ENCODE measurements at regions not wholly inside any gene's neighbourhood (a gene's known extent, or its start where the extent isn't known, plus 50 kb on each side); places are given as distances from the start of the nearest gene placed in this dataset.
"Not testable (repeated sequence)": the region's sequence is repeated elsewhere in the genome, so short reads cannot be mapped to it uniquely, and the experiment has no call there.

DNA sequence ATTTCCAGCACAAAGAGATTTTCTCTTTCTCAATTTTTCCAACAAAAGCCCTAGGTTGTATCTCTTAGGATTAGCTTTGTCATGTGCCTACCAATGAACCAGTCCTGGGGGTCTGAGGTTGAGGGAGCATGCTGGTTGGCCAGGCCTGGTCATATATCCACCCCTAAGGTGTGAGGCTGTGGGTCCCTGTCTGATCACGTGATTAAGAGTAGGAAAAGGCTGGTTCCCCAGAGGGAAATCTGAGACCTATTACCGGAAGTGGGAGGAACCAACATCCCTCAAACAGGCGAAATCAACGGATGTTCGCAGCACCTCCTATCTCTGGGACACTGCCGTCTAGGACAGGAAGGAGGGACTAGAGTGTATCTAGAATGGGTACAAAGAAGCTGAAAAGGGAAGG is 185.7 kb upstream of the IRX5 start:
- no peak for FAIRE-seq

DNA sequence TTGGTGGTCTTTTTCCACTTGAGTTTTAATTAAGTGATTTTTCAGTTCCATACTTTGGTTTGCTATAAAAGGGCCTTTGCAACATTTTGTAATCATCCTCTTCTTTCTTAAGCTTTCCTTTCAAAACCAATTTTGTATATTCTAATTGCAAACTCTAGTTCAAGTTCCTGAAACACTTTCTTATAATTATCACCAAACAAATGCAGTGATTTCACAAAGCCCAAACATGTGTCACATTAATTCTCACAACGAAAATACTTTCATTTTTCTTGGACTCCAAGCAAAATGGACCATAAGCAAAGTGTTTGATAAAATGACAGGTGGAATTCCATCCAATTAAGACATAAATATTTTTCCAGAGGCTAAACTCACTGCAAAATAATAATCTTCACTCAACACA is 188.2 kb upstream of the IRX5 start:
- DNase-seq: no peak
- no peaks in the 10 kb centered on the region for H3K4me1 ChIP-seq (ENCODE audit: control insufficient read depth in 2 of 3, insufficient read depth in 2 of 3, low read depth in 1 of 3, low read length in 3 of 3)
- intact Hi-C loops (cut with DNase I): no loop called here
- H3K4me3 ChIP-seq (ENCODE audit: low read length in 3 of 3): no peak overlapping the region
- no peaks in the 10 kb centered on the region for H3K27me3 ChIP-seq (ENCODE audit: control insufficient read depth, insufficient read depth, low read length)
- no peak overlapping the region for H3K27ac ChIP-seq (ENCODE audit: low read depth in 2 of 2, low read length in 2 of 2)
- H3K9ac ChIP-seq (ENCODE audit: low read length in 3 of 3): no peak overlapping the region
- no peak for TF ChIP-seq CTCF (IDR thresholded peaks at IDR 0.05; ENCODE audit: borderline replicate concordance, extremely low read depth, insufficient read depth)
- no peaks in the 10 kb centered on the region for H3K36me3 ChIP-seq (ENCODE audit: control insufficient read depth in 2 of 3, insufficient read depth in 3 of 3, low read length in 3 of 3)
- no peak for FAIRE-seq
- H3K9me3 ChIP-seq (ENCODE audit: control insufficient read depth in 2 of 3, insufficient read depth in 1 of 3, low read length in 3 of 3): no peaks in the 10 kb centered on the region

More for the DNA sequence above, 185.7 kb upstream of the IRX5 start:
- no peak for DNase-seq
- intact Hi-C loops (cut with DNase I): no loop called here
- Histone ChIP-seq H3K36me3 (ENCODE audit: control insufficient read depth in 2 of 3, insufficient read depth in 3 of 3, low read length in 3 of 3) (no peaks in the 10 kb centered on the region), H3K9me3 (ENCODE audit: control insufficient read depth in 2 of 3, insufficient read depth in 1 of 3, low read length in 3 of 3) (no peaks in the 10 kb centered on the region), H3K4me1 (ENCODE audit: control insufficient read depth in 2 of 3, insufficient read depth in 2 of 3, low read depth in 1 of 3, low read length in 3 of 3) (no peaks in the 10 kb centered on the region), H3K27me3 (ENCODE audit: control insufficient read depth, insufficient read depth, low read length) (no peaks in the 10 kb centered on the region), H3K9ac (ENCODE audit: low read length in 3 of 3) (no peak overlapping the region), H3K27ac (ENCODE audit: low read depth in 2 of 2, low read length in 2 of 2) (no peak overlapping the region), H3K4me3 (ENCODE audit: low read length in 3 of 3) (no peak overlapping the region)
- TF ChIP-seq CTCF (IDR thresholded peaks at IDR 0.05; ENCODE audit: borderline replicate concordance, extremely low read depth, insufficient read depth): no peak

DNA sequence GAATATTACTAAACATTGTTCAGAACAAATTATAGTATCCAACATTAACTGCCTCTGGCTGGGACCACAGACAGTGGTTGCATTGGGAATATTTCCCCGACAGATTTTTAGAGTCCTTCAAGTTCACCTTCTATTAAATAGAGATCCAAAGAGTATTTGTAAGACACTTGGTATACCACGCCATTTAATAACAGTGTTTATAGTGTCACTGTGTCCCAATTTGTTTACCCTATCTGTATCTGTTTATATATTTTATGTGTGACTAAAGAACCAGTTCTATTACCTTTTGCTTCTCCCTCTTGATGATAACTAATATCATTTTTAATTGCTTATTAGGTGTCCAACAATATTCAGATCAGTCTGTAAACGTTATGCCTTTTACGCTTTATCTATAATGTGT is 191.3 kb upstream of the IRX5 start:
- H3K36me3 ChIP-seq (ENCODE audit: control insufficient read depth in 2 of 3, insufficient read depth in 3 of 3, low read length in 3 of 3): no peaks in the 10 kb centered on the region
- TF ChIP-seq CTCF (IDR thresholded peaks at IDR 0.05; ENCODE audit: borderline replicate concordance, extremely low read depth, insufficient read depth): no peak
- no peak overlapping the region for H3K4me3 ChIP-seq (ENCODE audit: low read length in 3 of 3)
- DNase-seq: no peak
- H3K9me3 ChIP-seq (ENCODE audit: control insufficient read depth in 2 of 3, insufficient read depth in 1 of 3, low read length in 3 of 3): no peaks in the 10 kb centered on the region
- no peak overlapping the region for H3K27ac ChIP-seq (ENCODE audit: low read depth in 2 of 2, low read length in 2 of 2)
- H3K27me3 ChIP-seq (ENCODE audit: control insufficient read depth, insufficient read depth, low read length): no peaks in the 10 kb centered on the region
- intact Hi-C loops (cut with DNase I): no loop called here
- FAIRE-seq: no peak
- H3K9ac ChIP-seq (ENCODE audit: low read length in 3 of 3): no peak overlapping the region
- no peaks in the 10 kb centered on the region for H3K4me1 ChIP-seq (ENCODE audit: control insufficient read depth in 2 of 3, insufficient read depth in 2 of 3, low read depth in 1 of 3, low read length in 3 of 3)

DNA sequence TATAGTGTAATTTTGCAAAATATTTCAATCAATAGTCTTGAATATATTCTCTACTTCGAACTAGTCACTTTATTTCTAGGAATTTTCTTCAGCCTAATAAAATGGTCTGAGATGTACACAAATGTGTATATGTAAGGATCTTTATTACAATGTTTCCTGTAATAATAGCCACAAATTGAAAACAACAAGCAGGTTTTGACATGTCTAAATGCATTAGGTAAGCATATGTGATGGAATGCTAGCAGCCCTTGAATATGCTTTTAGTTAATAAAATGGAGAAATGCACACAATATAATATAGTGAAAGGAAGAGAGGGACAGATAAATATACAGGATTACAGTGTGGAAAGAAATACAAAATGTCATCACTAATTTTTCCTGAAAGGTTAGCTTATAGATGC is 196.5 kb upstream of the IRX5 start:
- no peak for DNase-seq
- peaks cover 0 to 2% (median 0%) of the 10 kb centered on the region in 3 donors for H3K9me3 ChIP-seq (ENCODE audit: control insufficient read depth in 2 of 3, insufficient read depth in 1 of 3, low read length in 3 of 3)
- no peak overlapping the region for H3K27ac ChIP-seq (ENCODE audit: low read depth in 2 of 2, low read length in 2 of 2)
- intact Hi-C loops (cut with DNase I): no loop called here
- H3K36me3 ChIP-seq (ENCODE audit: control insufficient read depth in 2 of 3, insufficient read depth in 3 of 3, low read length in 3 of 3): no peaks in the 10 kb centered on the region
- no peaks in the 10 kb centered on the region for H3K4me1 ChIP-seq (ENCODE audit: control insufficient read depth in 2 of 3, insufficient read depth in 2 of 3, low read depth in 1 of 3, low read length in 3 of 3)
- no peak for TF ChIP-seq CTCF (IDR thresholded peaks at IDR 0.05; ENCODE audit: borderline replicate concordance, extremely low read depth, insufficient read depth)
- no peak overlapping the region for H3K9ac ChIP-seq (ENCODE audit: low read length in 3 of 3)
- no peak for FAIRE-seq
- H3K4me3 ChIP-seq (ENCODE audit: low read length in 3 of 3): no peak overlapping the region
- no peaks in the 10 kb centered on the region for H3K27me3 ChIP-seq (ENCODE audit: control insufficient read depth, insufficient read depth, low read length)

DNA sequence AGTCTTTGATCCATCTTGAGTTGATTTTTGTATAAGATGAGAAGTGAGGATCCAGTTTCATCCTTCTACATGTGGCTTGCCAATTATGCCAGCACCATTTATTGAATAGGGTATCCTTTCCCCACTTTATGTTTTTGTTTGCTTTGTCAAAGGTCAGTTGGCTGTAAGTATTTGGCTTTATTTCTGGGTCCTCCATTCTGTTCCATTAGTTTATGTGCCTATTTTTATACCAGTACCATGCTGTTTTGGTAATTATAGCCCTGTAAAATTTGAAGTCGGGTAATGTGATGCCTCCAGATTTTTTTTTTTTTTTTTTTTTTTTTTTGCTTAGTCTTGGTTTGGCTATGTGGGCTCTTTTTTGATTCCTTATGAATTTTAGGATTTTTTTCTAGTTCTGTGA is 203.0 kb upstream of the IRX5 start:
- H3K9me3 ChIP-seq (ENCODE audit: control insufficient read depth in 2 of 3, insufficient read depth in 1 of 3, low read length in 3 of 3); H3K4me1 ChIP-seq (ENCODE audit: control insufficient read depth in 2 of 3, insufficient read depth in 2 of 3, low read depth in 1 of 3, low read length in 3 of 3); H3K27me3 ChIP-seq (ENCODE audit: control insufficient read depth, insufficient read depth, low read length); H3K36me3 ChIP-seq (ENCODE audit: control insufficient read depth in 2 of 3, insufficient read depth in 3 of 3, low read length in 3 of 3); intact Hi-C loops (cut with DNase I); H3K4me3 ChIP-seq (ENCODE audit: low read length in 3 of 3); DNase-seq; H3K27ac ChIP-seq (ENCODE audit: low read depth in 2 of 2, low read length in 2 of 2); H3K9ac ChIP-seq (ENCODE audit: low read length in 3 of 3); FAIRE-seq: not testable (repeated sequence)
